Endodermal cell (in vitro differentiated cells): ENCODE measurements at regions not wholly inside any gene's neighbourhood (a gene's known extent, or its start where the extent isn't known, plus 50 kb on each side); places are given as distances from the start of the nearest gene placed in this dataset.

ENCODE experiments used
- DNase-seq: peaks from one replicate; pipeline ENCODE4 v3.0.0-alpha.2; 2017
- H3K27ac ChIP-seq: 2 replicates; pipeline ENCODE4 v1.5.1; 2013; ENCODE audit warnings: mild to moderate bottlenecking, low read depth, low read length, moderate library complexity
- H3K27me3 ChIP-seq: 2 replicates; pipeline ENCODE4 v1.6.1; 2013; ENCODE audit warnings: mild to moderate bottlenecking, low read length, moderate library complexity; ENCODE audit not compliant: insufficient read depth, control insufficient read depth, poor library complexity, severe bottlenecking
- H3K36me3 ChIP-seq: 2 replicates; pipeline ENCODE4 v1.7.0; 2013; ENCODE audit warnings: mild to moderate bottlenecking, low read length, moderate library complexity; ENCODE audit not compliant: control insufficient read depth, insufficient read depth
- H3K4me1 ChIP-seq: one replicate; pipeline ENCODE4 v1.7.0; 2013; ENCODE audit warnings: low read length; ENCODE audit not compliant: control insufficient read depth, insufficient read depth
- H3K4me3 ChIP-seq: 2 replicates; pipeline ENCODE4 v1.5.1; 2013; ENCODE audit warnings: mild to moderate bottlenecking, low read length, moderate library complexity
- H3K9ac ChIP-seq: 2 replicates; pipeline ENCODE4 v1.6.1; 2013; ENCODE audit warnings: mild to moderate bottlenecking, low read length, moderate library complexity; ENCODE audit not compliant: poor library complexity, severe bottlenecking; ENCODE audit errors: extremely low read depth
- H3K9me3 ChIP-seq: 2 replicates; pipeline ENCODE4 v1.6.1; 2013; ENCODE audit warnings: mild to moderate bottlenecking, low read length, moderate library complexity; ENCODE audit not compliant: control insufficient read depth
- H3K27ac Mint-ChIP-seq: 2 replicates; pipeline ENCODE4 v1.8.0; 2020; ENCODE audit warnings: mixed read lengths
- H3K27me3 Mint-ChIP-seq: 2 replicates; pipeline ENCODE4 v1.8.0; 2021; ENCODE audit warnings: mild to moderate bottlenecking, mixed read lengths; ENCODE audit not compliant: insufficient read depth
- H3K36me3 Mint-ChIP-seq: 2 replicates; pipeline ENCODE4 v1.8.0; 2020; ENCODE audit warnings: low read depth, mixed read lengths
- H3K4me1 Mint-ChIP-seq: 2 replicates; pipeline ENCODE4 v1.8.0; 2020; ENCODE audit warnings: mixed read lengths
- H3K4me3 Mint-ChIP-seq: 2 replicates; pipeline ENCODE4 v1.8.0; 2020; ENCODE audit warnings: mild to moderate bottlenecking, moderate library complexity, mixed read lengths
- H3K9me3 Mint-ChIP-seq: 2 replicates; pipeline ENCODE4 v1.8.0; 2020; ENCODE audit warnings: mild to moderate bottlenecking, mixed read lengths
- WGBS, 2 experiments: methylation state at CpG; one replicate each; pipeline versions ENCODE4 v1.1.5 to v1.1.7; 2013; ENCODE audit warnings: missing lambda C conversion rate in 2 of 2, mixed read lengths in 1 of 2; ENCODE audit not compliant: insufficient coverage in 1 of 2, insufficient read length in 1 of 2; 5-methylcytosine and 5-hydroxymethylcytosine counted together
- TF ChIP-seq, protein P1 (sequence below): fragments of 200-600 bp; sonication (generic); conservative IDR thresholded peaks from 2 replicates; pipeline ENCODE4 v1.5.0; 2021; ENCODE audit warnings: antibody characterized with exemption, mild to moderate bottlenecking

DNA sequence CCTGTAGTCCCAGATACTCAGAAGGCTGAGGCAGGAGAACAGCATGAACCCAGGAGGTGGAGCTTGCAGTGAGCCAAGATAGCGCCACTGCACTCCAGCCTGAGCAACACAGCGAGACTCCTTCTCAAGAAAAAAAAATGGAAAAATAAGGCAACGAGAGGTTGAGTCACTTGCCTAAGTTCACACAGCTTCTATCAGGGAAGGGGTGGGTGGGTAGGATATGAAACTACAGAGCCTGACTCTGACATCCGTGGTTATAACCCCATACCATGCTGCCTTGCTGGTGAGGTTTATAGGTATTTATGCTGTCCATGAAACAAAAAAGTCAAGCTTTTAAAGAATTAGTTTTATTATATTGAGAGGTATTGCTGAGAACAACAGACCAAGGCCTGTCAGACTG, 61.5 kb upstream of the RAB4A start:
- Histone ChIP-seq H3K9me3 (peaks cover 3% of the 10 kb centered on the region), H3K27ac (no peak overlapping the region), H3K4me3 (no peak overlapping the region), H3K36me3 (no peaks in the 10 kb centered on the region), H3K4me1 (peaks cover 12% of the 10 kb centered on the region), H3K9ac (no peak overlapping the region), H3K27me3 (no peaks in the 10 kb centered on the region)
- TF ChIP-seq, protein P1, sequence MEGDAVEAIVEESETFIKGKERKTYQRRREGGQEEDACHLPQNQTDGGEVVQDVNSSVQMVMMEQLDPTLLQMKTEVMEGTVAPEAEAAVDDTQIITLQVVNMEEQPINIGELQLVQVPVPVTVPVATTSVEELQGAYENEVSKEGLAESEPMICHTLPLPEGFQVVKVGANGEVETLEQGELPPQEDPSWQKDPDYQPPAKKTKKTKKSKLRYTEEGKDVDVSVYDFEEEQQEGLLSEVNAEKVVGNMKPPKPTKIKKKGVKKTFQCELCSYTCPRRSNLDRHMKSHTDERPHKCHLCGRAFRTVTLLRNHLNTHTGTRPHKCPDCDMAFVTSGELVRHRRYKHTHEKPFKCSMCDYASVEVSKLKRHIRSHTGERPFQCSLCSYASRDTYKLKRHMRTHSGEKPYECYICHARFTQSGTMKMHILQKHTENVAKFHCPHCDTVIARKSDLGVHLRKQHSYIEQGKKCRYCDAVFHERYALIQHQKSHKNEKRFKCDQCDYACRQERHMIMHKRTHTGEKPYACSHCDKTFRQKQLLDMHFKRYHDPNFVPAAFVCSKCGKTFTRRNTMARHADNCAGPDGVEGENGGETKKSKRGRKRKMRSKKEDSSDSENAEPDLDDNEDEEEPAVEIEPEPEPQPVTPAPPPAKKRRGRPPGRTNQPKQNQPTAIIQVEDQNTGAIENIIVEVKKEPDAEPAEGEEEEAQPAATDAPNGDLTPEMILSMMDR = no peak
- Mint-ChIP-seq H3K27me3 (no peaks in the 10 kb centered on the region), H3K9me3 (no peaks in the 10 kb centered on the region), H3K36me3 (no peaks in the 10 kb centered on the region), H3K4me1 (peaks cover 19% of the 10 kb centered on the region), H3K4me3 (no peak overlapping the region), H3K27ac (no peak overlapping the region)
- 87 to 91% methylated on average over 3 to 4 of the region's 4 CpGs for WGBS, 2 experiments
- DNase-seq = no peak

DNA sequence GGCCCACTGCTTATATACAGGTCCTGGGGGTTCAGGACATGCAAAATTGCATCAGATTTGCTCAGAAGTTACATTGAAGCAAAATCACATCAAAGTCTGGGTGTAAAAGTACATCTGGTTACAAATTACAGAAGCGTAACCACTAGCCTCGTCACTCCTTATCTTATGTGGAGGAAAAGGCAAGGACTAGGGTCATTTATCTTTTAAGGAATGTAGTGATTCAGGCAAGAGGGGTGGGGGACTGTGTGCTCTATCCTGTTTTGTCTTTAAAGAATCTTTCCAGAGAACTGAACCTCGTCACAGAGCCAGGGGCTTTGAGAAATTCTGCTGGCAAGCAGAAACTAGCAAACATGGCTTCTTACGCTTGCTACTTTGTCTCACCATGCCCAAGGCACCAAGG, 61.1 kb upstream of the RAB4A start:
- WGBS, 2 experiments = 85 to 88% methylated on average over 4 of the region's 4 CpGs
- TF ChIP-seq, protein P1 = no peak
- Mint-ChIP-seq H3K27ac (no peak overlapping the region), H3K36me3 (no peaks in the 10 kb centered on the region), H3K4me1 (peaks cover 16% of the 10 kb centered on the region), H3K4me3 (no peak overlapping the region), H3K27me3 (no peaks in the 10 kb centered on the region), H3K9me3 (no peaks in the 10 kb centered on the region)
- Histone ChIP-seq H3K9me3 (peaks cover 3% of the 10 kb centered on the region), H3K9ac (no peak overlapping the region), H3K27me3 (no peaks in the 10 kb centered on the region), H3K36me3 (no peaks in the 10 kb centered on the region), H3K27ac (no peak overlapping the region), H3K4me1 (peaks cover 9% of the 10 kb centered on the region), H3K4me3 (no peak overlapping the region)
- no peak for DNase-seq

GRCh38 chr1:229210844-229211243, 60.1 kb upstream of the RAB4A start:
- H3K9me3 Mint-ChIP-seq = no peaks in the 10 kb centered on the region
- H3K27ac Mint-ChIP-seq = no peak overlapping the region
- H3K4me3 Mint-ChIP-seq = no peak overlapping the region
- peaks cover under 1% of the 10 kb centered on the region for H3K4me1 ChIP-seq
- H3K4me3 ChIP-seq = no peak overlapping the region
- no peak overlapping the region for H3K27ac ChIP-seq
- H3K27me3 ChIP-seq = no peaks in the 10 kb centered on the region
- no peaks in the 10 kb centered on the region for H3K36me3 ChIP-seq
- no peak overlapping the region for H3K9ac ChIP-seq
- H3K36me3 Mint-ChIP-seq = no peaks in the 10 kb centered on the region
- peaks cover 3% of the 10 kb centered on the region for H3K9me3 ChIP-seq
- WGBS, 2 experiments = 100% methylated on average over 1 to 2 of the region's 2 CpGs
- peaks cover 7% of the 10 kb centered on the region for H3K4me1 Mint-ChIP-seq
- DNase-seq = no peak
- TF ChIP-seq, protein P1 = no peak
- H3K27me3 Mint-ChIP-seq = no peaks in the 10 kb centered on the region
